ENCODE measurements at regions not wholly inside any gene's neighbourhood (a gene's known extent, or its start where the extent isn't known, plus 50 kb on each side); places are given as distances from the start of the nearest gene placed in this dataset.

DNA sequence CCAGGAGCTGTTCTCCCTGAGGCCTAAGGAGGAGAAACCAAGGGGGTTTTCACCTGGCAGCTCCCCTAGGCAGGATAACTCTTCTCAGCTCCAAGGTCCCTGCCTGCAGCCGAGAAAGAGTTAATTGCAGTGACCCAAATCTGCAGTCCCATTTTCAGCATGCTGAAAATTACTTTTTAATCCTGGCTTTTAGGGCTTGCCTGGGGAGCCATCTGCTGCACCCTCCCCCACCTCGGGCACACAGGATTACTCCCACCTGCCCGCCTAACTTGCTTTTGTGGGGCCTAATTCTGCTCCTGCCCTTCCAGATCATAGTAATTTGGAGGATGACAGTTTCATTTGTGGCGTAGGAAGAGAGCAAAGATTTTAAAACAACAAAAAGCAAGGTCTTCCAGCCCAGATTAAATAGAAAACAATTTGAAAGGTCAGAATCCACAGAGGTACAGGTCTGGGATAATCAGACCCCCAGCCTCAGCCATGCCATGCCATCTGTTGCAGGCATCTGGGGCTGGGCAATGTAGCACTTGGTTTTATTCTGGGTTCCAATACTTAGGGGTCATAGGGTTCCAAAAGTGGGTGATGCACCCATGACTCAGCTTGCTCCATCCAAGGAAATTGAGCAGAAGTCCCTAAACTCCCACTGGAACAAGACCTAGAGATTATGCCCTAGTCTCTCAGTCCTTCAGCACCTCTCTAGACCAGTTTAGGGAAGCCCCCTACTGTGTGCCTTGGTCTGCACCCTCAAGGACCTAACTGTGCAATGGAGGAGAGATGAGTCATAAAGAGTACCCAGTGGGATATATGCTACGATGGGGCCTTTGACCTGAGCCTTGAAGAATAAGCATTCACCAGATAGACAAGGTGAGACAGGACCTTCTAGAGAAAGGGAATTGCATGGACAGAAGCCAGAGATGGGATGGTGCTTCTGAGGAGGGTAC is 64.5 kb upstream of the NLK start:
- no peak overlapping the region for H3K27ac Mint-ChIP-seq
- CTCF ChIA-PET = no interaction called here
- no peak for DNase-seq
- H3K9me3 Mint-ChIP-seq = no peaks in the 10 kb centered on the region
- POLR2A ChIA-PET = no interaction called here
- no peaks in the 10 kb centered on the region for H3K36me3 Mint-ChIP-seq (ENCODE audit: low read depth)
- H3K27me3 Mint-ChIP-seq = peaks cover 5% of the 10 kb centered on the region
- no peaks in the 10 kb centered on the region for H3K4me1 Mint-ChIP-seq
- no peak overlapping the region for H3K4me3 Mint-ChIP-seq

DNA sequence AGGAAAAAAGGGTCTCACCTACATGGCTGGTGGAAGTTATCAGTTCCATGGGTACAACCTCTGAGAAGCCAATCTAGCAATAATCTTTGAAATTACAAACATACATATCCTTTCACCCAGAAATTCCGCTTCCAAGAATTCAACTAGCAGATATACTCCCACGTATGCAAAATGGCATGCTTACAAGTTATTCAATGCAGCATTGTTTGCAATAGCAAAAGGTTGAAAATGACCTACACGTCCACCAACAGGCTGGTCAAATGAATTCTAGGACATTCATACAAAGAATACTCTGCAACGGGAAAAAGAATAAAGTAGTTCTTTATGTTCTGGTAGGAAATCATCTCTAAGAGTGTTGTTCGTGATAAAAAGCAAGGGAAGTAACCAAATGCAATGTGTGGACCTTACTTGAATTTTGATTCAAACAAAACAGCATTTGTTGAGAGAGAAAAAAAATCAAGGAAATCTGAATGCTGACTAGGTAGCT is 63.7 kb upstream of the NLK start:
- peaks cover 5% of the 10 kb centered on the region for H3K27me3 Mint-ChIP-seq
- ChIA-PET POLR2A (no interaction called here), CTCF (no interaction called here)
- H3K36me3 Mint-ChIP-seq (ENCODE audit: low read depth) = no peaks in the 10 kb centered on the region
- no peaks in the 10 kb centered on the region for H3K9me3 Mint-ChIP-seq
- no peak overlapping the region for H3K27ac Mint-ChIP-seq
- H3K4me1 Mint-ChIP-seq = no peaks in the 10 kb centered on the region
- no peak for DNase-seq
- no peak overlapping the region for H3K4me3 Mint-ChIP-seq

DNA sequence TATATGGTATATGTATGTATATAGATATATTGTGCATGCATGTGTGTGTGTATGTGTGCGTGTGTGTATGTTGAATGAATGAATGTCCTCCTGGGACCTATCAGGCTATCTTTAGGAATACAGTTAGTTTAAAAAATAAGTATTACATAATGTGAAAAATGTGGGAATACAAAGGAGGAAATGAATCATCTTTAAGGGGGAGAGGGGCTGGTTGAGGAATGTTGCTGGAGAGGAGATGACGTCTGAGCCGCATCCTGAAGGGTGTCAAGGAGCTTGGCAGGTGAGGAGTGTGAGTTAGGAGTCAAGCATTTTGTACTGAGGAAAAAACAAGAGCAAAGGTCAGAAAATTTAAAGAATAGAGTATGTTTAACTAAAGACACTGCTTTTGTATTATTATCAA is 62.4 kb upstream of the NLK start:
- Mint-ChIP-seq H3K36me3 (ENCODE audit: low read depth) (no peaks in the 10 kb centered on the region), H3K27ac (no peak overlapping the region), H3K4me1 (no peaks in the 10 kb centered on the region), H3K4me3 (no peak overlapping the region), H3K9me3 (no peaks in the 10 kb centered on the region), H3K27me3 (peaks cover 8% of the 10 kb centered on the region)
- no peak for DNase-seq
- ChIA-PET CTCF (no interaction called here), POLR2A (no interaction called here)

DNA sequence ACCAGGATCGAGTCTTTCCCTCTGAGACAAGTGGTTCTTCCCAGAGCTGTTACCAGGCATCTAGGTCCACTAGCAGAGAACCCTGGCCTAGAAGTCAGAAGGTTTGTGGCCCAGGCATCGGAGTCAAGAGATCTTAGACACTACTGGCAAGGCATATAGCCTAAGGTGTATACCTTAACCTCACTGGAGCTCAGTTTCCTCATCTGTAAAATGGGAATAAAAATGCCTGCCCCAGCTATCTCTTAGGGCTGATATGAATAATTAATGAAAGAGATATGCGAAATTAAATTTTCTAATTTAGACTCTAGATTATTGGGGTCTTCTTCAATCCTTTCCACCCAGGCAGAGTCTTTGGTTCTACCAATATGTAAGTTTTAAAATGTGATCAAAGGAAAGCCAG is 60.5 kb upstream of the NLK start:
- no peak for DNase-seq
- Mint-ChIP-seq H3K36me3 (ENCODE audit: low read depth) (no peaks in the 10 kb centered on the region), H3K9me3 (no peaks in the 10 kb centered on the region), H3K4me3 (no peak overlapping the region), H3K4me1 (no peaks in the 10 kb centered on the region), H3K27ac (no peak overlapping the region), H3K27me3 (peaks cover 17% of the 10 kb centered on the region)
- CTCF ChIA-PET = no interaction called here
- POLR2A ChIA-PET = no interaction called here

DNA sequence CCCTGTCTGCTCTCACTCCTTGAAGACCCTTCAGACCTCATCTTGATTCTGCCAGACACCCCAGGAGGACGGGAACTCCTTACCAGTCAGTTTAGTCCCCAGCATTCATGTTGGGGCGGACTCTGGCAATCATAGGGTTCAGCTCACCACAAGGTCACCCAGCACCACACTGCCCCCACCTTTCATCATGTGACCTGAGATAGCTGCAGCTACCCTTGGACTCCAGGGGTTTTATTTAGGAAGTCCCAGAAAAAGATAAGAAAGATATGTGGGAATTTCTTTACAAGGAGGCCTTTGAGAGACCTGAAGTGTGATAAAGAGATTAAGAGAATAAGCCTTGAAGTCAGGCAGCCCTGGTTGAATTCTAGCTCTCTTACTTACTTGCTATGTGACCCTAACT is 59.8 kb upstream of the NLK start:
- POLR2A ChIA-PET = no interaction called here

DNA sequence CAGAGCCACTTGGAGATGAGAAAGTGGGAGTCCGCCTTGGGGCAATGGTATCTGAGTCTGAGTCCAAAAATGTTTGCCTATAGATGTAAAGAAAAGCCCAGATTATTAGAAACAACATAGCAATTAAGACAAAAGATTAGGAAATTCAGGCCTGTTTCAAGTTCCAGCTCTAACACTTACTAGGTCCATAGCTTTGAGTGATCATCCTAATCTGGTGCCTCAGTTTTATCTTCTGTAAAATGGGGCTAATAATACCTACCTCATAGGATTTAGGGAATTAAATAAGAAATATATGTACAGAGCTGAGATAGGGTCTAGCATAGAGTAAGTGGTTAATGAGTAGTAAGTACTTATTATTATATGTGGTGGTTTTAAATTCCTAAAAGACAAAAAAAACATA is 58.6 kb upstream of the NLK start:
- no peaks in the 10 kb centered on the region for H3K36me3 Mint-ChIP-seq (ENCODE audit: low read depth)
- ChIA-PET POLR2A (no interaction called here), CTCF (no interaction called here)
- H3K27me3 Mint-ChIP-seq = peaks cover 17% of the 10 kb centered on the region
- no peaks in the 10 kb centered on the region for H3K9me3 Mint-ChIP-seq
- no peak overlapping the region for H3K27ac Mint-ChIP-seq
- no peaks in the 10 kb centered on the region for H3K4me1 Mint-ChIP-seq
- DNase-seq = no peak
- H3K4me3 Mint-ChIP-seq = no peak overlapping the region

More for the DNA sequence above, 59.8 kb upstream of the NLK start:
- no peak for DNase-seq
- Mint-ChIP-seq H3K27ac (no peak overlapping the region), H3K36me3 (ENCODE audit: low read depth) (no peaks in the 10 kb centered on the region), H3K4me1 (no peaks in the 10 kb centered on the region), H3K9me3 (no peaks in the 10 kb centered on the region), H3K27me3 (peaks cover 17% of the 10 kb centered on the region), H3K4me3 (no peak overlapping the region)
- CTCF ChIA-PET = no interaction called here

DNA sequence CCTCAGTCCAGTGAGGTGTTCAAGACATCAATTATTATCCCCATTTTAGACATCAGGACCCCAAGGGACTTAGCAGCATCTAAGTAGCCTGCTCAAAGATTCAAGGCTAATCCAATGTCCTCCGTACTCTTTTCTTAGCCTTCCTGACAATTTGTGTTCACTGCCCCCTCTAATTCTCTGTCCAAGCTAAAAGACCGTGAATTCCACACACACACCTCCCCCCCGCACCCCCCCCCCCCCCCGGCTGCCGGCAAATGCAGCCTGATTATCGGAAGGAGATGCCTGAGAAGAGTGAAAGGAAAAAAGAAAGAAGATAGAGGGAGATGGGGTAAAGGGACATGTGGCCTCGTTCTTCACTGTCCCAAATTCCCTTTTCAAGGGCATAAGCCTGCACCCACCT is 58.1 kb upstream of the NLK start:
- ChIA-PET CTCF (no interaction called here), POLR2A (no interaction called here)
- Mint-ChIP-seq H3K36me3 (ENCODE audit: low read depth) (no peaks in the 10 kb centered on the region), H3K27ac (no peak overlapping the region), H3K9me3 (no peaks in the 10 kb centered on the region), H3K4me1 (no peaks in the 10 kb centered on the region), H3K27me3 (peaks cover 17% of the 10 kb centered on the region), H3K4me3 (no peak overlapping the region)
- no peak for DNase-seq

DNA sequence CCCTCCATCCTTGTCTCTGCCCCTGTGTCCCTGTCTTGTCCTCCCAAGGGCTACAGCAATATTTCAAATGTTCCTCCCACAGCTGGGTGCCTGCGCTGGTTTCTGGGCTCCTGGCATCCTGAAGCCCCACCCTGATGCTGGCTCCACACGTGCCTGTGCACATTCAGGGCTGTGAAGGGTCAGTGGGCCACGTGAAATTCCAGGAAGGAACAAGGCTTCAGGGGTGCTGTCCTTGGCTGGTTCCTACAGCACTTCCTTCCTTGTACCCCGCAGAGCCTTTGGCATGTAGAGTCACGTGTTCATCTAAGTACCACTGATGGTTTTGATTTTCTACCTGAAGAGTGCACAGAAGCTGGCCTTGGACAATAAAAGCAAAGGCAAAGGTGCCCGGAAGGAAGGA is 57.7 kb upstream of the NLK start:
- Mint-ChIP-seq H3K27ac (no peak overlapping the region), H3K4me1 (no peaks in the 10 kb centered on the region), H3K36me3 (ENCODE audit: low read depth) (no peaks in the 10 kb centered on the region), H3K27me3 (peaks cover 17% of the 10 kb centered on the region), H3K9me3 (no peaks in the 10 kb centered on the region), H3K4me3 (no peak overlapping the region)
- DNase-seq = no peak
- POLR2A ChIA-PET = no interaction called here
- CTCF ChIA-PET = no interaction called here

DNA sequence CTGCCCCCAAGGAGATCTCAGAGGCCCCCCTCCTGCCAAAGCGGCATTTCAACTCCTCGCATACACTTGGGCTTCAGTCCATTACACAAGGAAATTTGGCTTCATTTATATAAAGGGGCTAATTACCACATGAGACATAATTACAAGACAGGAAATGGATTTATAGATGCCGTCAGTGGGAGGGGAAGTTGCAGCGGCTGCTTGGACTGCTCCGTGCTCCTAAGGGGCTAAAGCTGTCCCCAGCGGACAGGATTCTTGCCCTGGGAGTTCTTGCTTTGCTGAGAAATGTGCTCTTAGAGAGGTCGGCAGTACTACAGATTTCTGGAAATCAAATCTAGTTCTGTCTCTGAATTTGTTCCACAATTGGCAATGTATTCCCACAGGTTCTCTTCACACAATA is 57.2 kb upstream of the NLK start:
- DNase-seq = no peak
- Mint-ChIP-seq H3K27me3 (peaks cover 16% of the 10 kb centered on the region), H3K36me3 (ENCODE audit: low read depth) (no peaks in the 10 kb centered on the region), H3K27ac (no peak overlapping the region), H3K4me3 (no peak overlapping the region), H3K9me3 (no peaks in the 10 kb centered on the region), H3K4me1 (no peaks in the 10 kb centered on the region)
- CTCF ChIA-PET = no interaction called here
- POLR2A ChIA-PET = no interaction called here

DNA sequence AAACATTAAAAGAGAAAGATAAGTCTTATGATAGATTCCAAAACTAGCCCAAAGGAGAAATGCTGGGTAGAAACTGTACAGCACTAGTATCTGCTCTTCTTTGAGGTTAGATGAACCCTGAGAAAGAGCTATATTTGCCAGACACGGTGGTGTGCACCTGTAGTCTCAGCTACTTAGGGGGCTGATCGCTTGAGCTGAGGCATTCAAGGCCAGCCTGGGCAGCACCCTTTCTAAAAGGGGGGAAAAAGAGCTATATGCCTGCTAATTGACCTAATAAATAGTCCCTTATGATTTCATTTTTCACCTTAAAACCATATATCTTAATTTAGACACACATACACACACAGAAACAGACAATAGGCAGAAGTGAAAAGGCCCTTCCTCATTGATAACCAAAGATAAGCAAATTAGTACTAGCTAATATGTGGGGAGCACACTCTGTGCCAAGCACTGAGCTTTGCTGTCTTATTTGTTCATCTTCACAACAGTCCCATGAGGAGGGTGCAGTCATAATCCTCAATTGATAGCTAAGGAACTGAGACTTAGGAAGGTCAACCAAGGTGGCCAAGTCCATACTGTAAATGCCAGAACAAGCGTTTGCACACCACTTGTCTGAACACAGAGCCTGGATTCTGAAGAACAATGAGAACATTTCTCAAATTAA is 56.6 kb upstream of the NLK start:
- ChIA-PET CTCF (no interaction called here), POLR2A (no interaction called here)
- no peak for DNase-seq
- Mint-ChIP-seq H3K27ac (no peak overlapping the region), H3K4me3 (no peak overlapping the region), H3K36me3 (ENCODE audit: low read depth) (no peaks in the 10 kb centered on the region), H3K9me3 (no peaks in the 10 kb centered on the region), H3K27me3 (peaks cover 16% of the 10 kb centered on the region), H3K4me1 (no peaks in the 10 kb centered on the region)

DNA sequence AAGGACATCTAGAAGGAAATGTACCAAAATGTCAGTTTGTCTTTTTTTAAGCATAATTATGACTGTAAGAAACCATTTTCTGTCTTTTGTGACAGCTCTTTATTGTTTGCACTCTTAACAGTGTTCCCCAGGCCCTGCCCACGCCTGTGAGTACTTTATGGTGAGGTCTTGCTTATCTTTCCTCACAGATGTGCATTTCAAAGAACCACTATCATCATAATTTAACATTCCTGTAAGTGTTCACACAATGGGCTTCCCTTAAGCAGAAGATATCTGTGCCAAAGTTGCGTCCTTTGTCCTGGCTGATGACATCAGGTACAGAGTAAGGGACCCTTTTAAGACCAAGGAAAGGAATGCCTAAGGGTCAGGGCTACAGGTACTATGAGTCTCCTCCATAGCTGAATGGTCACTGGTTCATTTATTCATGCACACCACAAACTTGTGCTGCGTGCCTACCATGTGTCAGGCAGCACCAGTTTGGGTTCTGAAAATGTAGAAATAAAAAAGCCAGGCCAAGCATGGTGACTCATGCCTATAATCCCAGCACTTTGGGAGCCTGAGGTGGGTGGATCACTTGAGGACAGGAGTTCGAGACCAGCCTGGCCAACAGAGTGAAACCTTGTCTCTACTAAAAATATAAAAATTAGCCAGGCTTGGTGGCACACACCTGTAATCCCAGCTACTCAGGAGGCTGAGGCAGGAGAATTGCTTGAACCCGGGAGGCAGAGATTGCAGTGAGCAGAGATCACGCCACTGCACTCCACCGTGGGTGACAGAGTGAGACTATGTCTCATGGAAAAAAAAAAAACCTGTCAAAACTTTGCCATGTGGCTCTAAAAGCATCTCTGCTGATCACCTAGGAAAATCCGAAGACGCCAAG is 55.4 kb upstream of the NLK start:
- DNase-seq = no peak
- Mint-ChIP-seq H3K27ac (no peak overlapping the region), H3K9me3 (no peaks in the 10 kb centered on the region), H3K4me3 (no peak overlapping the region), H3K36me3 (ENCODE audit: low read depth) (no peaks in the 10 kb centered on the region), H3K4me1 (no peaks in the 10 kb centered on the region), H3K27me3 (peaks cover 23% of the 10 kb centered on the region)
- POLR2A ChIA-PET = no interaction called here
- CTCF ChIA-PET = no interaction called here

DNA sequence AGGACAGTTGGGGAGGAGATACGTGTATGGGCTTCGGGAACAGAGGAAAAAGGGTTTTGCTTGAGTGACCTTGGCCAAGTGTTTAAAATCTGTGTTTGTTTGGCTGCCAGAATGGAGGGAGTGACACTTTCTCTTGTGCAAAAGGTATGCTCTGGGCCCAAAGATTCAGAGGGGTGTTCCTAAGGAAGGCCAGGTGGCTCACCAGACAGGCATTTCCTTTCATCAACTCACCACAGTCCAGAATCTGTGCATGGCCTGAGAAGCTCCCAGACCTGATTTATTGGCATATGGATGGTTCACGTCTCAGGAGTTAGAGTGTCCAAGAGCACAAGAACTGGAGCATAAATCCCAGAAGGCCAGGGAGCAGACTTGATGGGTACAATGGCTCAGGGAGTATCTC is 53.4 kb upstream of the NLK start:
- no peaks in the 10 kb centered on the region for H3K9me3 Mint-ChIP-seq
- H3K4me3 Mint-ChIP-seq = no peak overlapping the region
- no peaks in the 10 kb centered on the region for H3K36me3 Mint-ChIP-seq (ENCODE audit: low read depth)
- CTCF ChIA-PET = no interaction called here
- peaks cover 22% of the 10 kb centered on the region for H3K27me3 Mint-ChIP-seq
- DNase-seq = no peak
- H3K4me1 Mint-ChIP-seq = no peaks in the 10 kb centered on the region
- no peak overlapping the region for H3K27ac Mint-ChIP-seq
- POLR2A ChIA-PET = no interaction called here

DNA sequence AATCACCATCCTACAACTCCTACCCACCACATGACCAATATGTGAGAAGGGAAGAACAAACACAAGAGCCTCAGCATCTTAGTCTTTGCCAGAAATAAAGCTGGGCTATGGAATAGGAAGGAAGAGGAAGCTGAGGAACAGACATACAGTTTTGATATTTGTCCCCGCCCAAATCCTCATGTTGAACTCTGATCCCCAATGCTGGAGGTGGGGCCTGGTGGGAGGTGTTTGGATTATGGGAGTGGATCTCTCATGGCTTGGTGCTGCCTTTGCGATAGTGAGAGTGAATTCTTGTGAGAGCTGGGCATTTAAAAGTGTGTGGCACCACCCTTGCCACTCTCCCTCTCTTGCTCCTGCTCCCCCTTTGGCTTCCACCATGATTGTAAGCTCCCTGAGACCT is 52.4 kb upstream of the NLK start:
- Mint-ChIP-seq H3K27me3 (peaks cover 20% of the 10 kb centered on the region), H3K36me3 (ENCODE audit: low read depth) (no peaks in the 10 kb centered on the region), H3K4me3 (no peak overlapping the region), H3K27ac (no peak overlapping the region), H3K4me1 (no peaks in the 10 kb centered on the region), H3K9me3 (no peaks in the 10 kb centered on the region)
- DNase-seq = no peak
- POLR2A ChIA-PET = no interaction called here
- CTCF ChIA-PET = interaction anchor here (0.5 kb wide), 1 partner anchor 174 kb away, joined by 4 read pairs; no protein-coding TSS in a partner anchor
